ENCODE measurements at regions not wholly inside any gene's neighbourhood (a gene's known extent, or its start where the extent isn't known, plus 50 kb on each side); places are given as distances from the start of the nearest gene placed in this dataset.

DNA sequence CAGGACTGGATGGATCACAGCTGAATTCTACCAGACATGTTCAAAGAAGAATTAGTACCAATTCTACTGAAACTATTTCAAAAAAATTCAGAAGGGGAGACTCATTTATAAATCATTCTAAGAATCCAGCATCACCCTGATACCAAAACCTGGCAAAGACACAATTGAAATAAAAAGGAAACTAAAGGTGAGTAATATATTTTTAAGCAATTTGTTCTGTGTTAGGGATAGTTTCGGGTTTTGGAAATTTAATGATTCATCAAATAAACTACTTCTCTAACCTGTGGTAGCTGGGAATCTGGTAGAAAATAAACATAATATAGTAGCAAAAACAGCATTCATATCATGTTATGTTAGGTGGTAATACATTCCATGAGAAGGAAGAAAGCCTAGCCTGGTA lies 662.2 kb upstream of the BOD1L1 start:
- TF ChIP-seq EP300 (IDR thresholded peaks at IDR 0.05; ENCODE audit: borderline replicate concordance in 1 of 2, low read depth in 2 of 2, low read length in 2 of 2): no peak
- TF ChIP-seq EGR1 (IDR thresholded peaks at IDR 0.05; ENCODE audit: borderline replicate concordance, low read depth, low read length): no peak
- TF ChIP-seq, protein P1, sequence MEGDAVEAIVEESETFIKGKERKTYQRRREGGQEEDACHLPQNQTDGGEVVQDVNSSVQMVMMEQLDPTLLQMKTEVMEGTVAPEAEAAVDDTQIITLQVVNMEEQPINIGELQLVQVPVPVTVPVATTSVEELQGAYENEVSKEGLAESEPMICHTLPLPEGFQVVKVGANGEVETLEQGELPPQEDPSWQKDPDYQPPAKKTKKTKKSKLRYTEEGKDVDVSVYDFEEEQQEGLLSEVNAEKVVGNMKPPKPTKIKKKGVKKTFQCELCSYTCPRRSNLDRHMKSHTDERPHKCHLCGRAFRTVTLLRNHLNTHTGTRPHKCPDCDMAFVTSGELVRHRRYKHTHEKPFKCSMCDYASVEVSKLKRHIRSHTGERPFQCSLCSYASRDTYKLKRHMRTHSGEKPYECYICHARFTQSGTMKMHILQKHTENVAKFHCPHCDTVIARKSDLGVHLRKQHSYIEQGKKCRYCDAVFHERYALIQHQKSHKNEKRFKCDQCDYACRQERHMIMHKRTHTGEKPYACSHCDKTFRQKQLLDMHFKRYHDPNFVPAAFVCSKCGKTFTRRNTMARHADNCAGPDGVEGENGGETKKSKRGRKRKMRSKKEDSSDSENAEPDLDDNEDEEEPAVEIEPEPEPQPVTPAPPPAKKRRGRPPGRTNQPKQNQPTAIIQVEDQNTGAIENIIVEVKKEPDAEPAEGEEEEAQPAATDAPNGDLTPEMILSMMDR (IDR thresholded peaks at IDR 0.05; ENCODE audit: control extremely low read depth in 1 of 3, insufficient read depth in 1 of 3, low read depth in 1 of 3, low read length in 3 of 3): no peak
- no peak for TF ChIP-seq HDAC2 (IDR thresholded peaks at IDR 0.05; ENCODE audit: borderline replicate concordance in 1 of 2, low read depth in 2 of 2, low read length in 2 of 2)
- TF ChIP-seq RNF2 (IDR thresholded peaks at IDR 0.05; ENCODE audit: borderline replicate concordance, low read depth, low read length, missing control alignments, poor library complexity, severe bottlenecking): no peak
- no peak for TF ChIP-seq SUZ12 (IDR thresholded peaks at IDR 0.05; ENCODE audit: low read length)
- TF ChIP-seq, protein P2, sequence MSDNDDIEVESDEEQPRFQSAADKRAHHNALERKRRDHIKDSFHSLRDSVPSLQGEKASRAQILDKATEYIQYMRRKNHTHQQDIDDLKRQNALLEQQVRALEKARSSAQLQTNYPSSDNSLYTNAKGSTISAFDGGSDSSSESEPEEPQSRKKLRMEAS (IDR thresholded peaks at IDR 0.05): no peak
- no peak for TF ChIP-seq POLR2AphosphoS5 (IDR thresholded peaks at IDR 0.05; ENCODE audit: low read depth, low read length)
- TF ChIP-seq RAD21 (IDR thresholded peaks at IDR 0.05 in 1 of 2, conservative IDR thresholded peaks at IDR 0.05 in 1 of 2; ENCODE audit: low read depth in 2 of 2, low read length in 2 of 2): no peak

Data from H1 (cell line).